GM12878 (cell line): ENCODE measurements at regions not wholly inside any gene's neighbourhood (a gene's known extent, or its start where the extent isn't known, plus 50 kb on each side); places are given as distances from the start of the nearest gene placed in this dataset.
A peak's percentile ranks its signal among the peaks of the same experiment; 100 is the strongest.

Source experiments
- ATAC-seq: fragments of 200-7000 bp; cut with Tn5 transposase; 3 replicates; pipeline ENCODE4 v1.9.1; 2020; ENCODE audit warnings: mild to moderate bottlenecking, moderate library complexity
- BruUV-seq: library from RNA; stranded (reverse); fragments of 400-500 nt; replicated peaks from 2 replicates; lab custom pipeline; 2021; lab: Mats Ljungman, UMichigan
- CTCF ChIA-PET: fragments of 300-600 bp; sonication (Branson Sonifier 250); formaldehyde crosslinking; extraction: SDS; loops from one replicate; lab custom pipeline; 2021; ENCODE audit warnings: inconsistent platforms; lab: Yijun Ruan, JAX
- POLR2A ChIA-PET: fragments of 350-600 bp; formaldehyde crosslinking; extraction: SDS; loops from one replicate; lab custom pipeline; 2021; ENCODE audit warnings: inconsistent platforms; lab: Charles Lee
- RAD21 ChIA-PET: fragments of 300-600 bp; sonication (Branson Sonifier 250); formaldehyde crosslinking; loops from one replicate; lab custom pipeline; 2023; ENCODE audit warnings: antibody characterized with exemption; ENCODE audit not compliant: unreplicated experiment; lab: Charles Lee
- SMC1A ChIA-PET: fragments of 300-600 bp; sonication (Branson Sonifier 250); formaldehyde crosslinking; loops from one replicate; lab custom pipeline; 2023; ENCODE audit not compliant: unreplicated experiment, uncharacterized antibody; lab: Charles Lee
- DNase-seq: peaks from one replicate; pipeline ENCODE4 v3.0.0-alpha.2; 2011; ENCODE audit warnings: low read depth, low spot score
- FAIRE-seq: peaks from 3 replicates; lab custom pipeline; 2011; peaks lifted over from hg19 to GRCh38; lab: Jason Lieb, UNC
- H2AFZ ChIP-seq: 2 replicates; pipeline ENCODE4 v1.6.0; 2011; ENCODE audit warnings: low read depth, low read length, control low read depth; ENCODE audit not compliant: control insufficient read depth
- H3K27ac ChIP-seq: 2 replicates; pipeline ENCODE4 v1.5.1; 2011; ENCODE audit warnings: control low read depth; ENCODE audit not compliant: control insufficient read depth, insufficient read depth
- H3K27me3 ChIP-seq, 2 experiments: replicated peaks in 1 of 2; 2 replicates each; pipeline versions ENCODE4 v1.6.0 to v1.6.1; 2011; ENCODE audit warnings: low read length in 1 of 2; ENCODE audit not compliant: control insufficient read depth in 2 of 2, insufficient read depth in 2 of 2
- H3K36me3 ChIP-seq, 2 experiments: 2 replicates each; pipeline ENCODE4 v1.5.1; 2011; ENCODE audit warnings: low read length in 1 of 2; ENCODE audit not compliant: control insufficient read depth in 2 of 2, insufficient read depth in 2 of 2
- H3K4me1 ChIP-seq: 2 replicates; pipeline ENCODE4 v1.6.1; 2011; ENCODE audit warnings: mild to moderate bottlenecking, low read length, moderate library complexity, mixed read lengths; ENCODE audit not compliant: control insufficient read depth, insufficient read depth
- H3K4me2 ChIP-seq: 2 replicates; pipeline ENCODE4 v1.6.0; 2011; ENCODE audit warnings: control low read depth; ENCODE audit not compliant: control insufficient read depth, insufficient read depth
- H3K4me3 ChIP-seq: fragments of 200-600 bp; sonication (generic); 2 replicates; pipeline ENCODE4 v1.5.1; 2016
- H3K79me2 ChIP-seq: 2 replicates; pipeline ENCODE4 v1.6.0; 2011; ENCODE audit warnings: low read length; ENCODE audit not compliant: control insufficient read depth, insufficient read depth
- H3K9ac ChIP-seq: 2 replicates; pipeline ENCODE4 v1.8.0; 2011; ENCODE audit warnings: low read length, control low read depth, mixed read lengths; ENCODE audit not compliant: control insufficient read depth, insufficient read depth
- H3K9me3 ChIP-seq: replicated peaks from 3 replicates; pipeline ENCODE4 v1.5.1; 2011; ENCODE audit warnings: mild to moderate bottlenecking, low read length; ENCODE audit not compliant: control insufficient read depth, insufficient read depth
- H4K20me1 ChIP-seq: 2 replicates; pipeline ENCODE4 v1.6.0; 2011; ENCODE audit not compliant: control insufficient read depth, insufficient read depth
- BCL3 ChIP-seq: IDR thresholded peaks from 2 replicates; pipeline ENCODE4 v1.6.1; 2011; ENCODE audit warnings: borderline replicate concordance, low read depth, mild to moderate bottlenecking, moderate library complexity, low read length; ENCODE audit not compliant: insufficient read depth, poor library complexity, severe bottlenecking
- DPF2 ChIP-seq: fragments of 450-650 bp; IDR thresholded peaks from 2 replicates; pipeline ENCODE4 v1.6.1; 2017; ENCODE audit warnings: mild to moderate bottlenecking
- E4F1 ChIP-seq: fragments of 450-650 bp; IDR thresholded peaks from 2 replicates; pipeline ENCODE4 v1.6.1; 2018; ENCODE audit warnings: borderline replicate concordance, mild to moderate bottlenecking; ENCODE audit not compliant: partially characterized antibody
- KAT2A ChIP-seq: conservative IDR thresholded peaks from 2 replicates; pipeline ENCODE4 v1.6.1; 2011; ENCODE audit warnings: low read depth, low read length; ENCODE audit not compliant: control insufficient read depth
- NFYA ChIP-seq: IDR thresholded peaks from 2 replicates; pipeline ENCODE4 v1.6.1; 2011; ENCODE audit warnings: low read depth, mild to moderate bottlenecking, low read length, improper control_type of control experiment, borderline replicate concordance
- SUZ12 ChIP-seq: fragments of 200-600 bp; sonication (generic); IDR thresholded peaks from one replicate; pipeline ENCODE4 v1.6.1; 2018; ENCODE audit warnings: antibody characterized with exemption, mild to moderate bottlenecking; ENCODE audit not compliant: unreplicated experiment
- ZNF24 ChIP-seq: fragments of 450-650 bp; IDR thresholded peaks from 2 replicates; pipeline ENCODE4 v1.6.1; 2017; ENCODE audit warnings: antibody characterized with exemption, mild to moderate bottlenecking
- ZNF384 ChIP-seq: IDR thresholded peaks from 2 replicates; pipeline ENCODE4 v1.6.1; 2012; ENCODE audit warnings: low read depth, mild to moderate bottlenecking, low read length, improper control_type of control experiment, borderline replicate concordance
- WGBS: methylation state at CpG from one replicate; pipeline ENCODE4 v1.1.6; 2016; ENCODE audit warnings: low lambda C conversion rate; ENCODE audit not compliant: insufficient replicate concordance, insufficient coverage; ENCODE audit errors: missing lambda C conversion rate; 5-methylcytosine and 5-hydroxymethylcytosine counted together
- in situ Hi-C: fragments of 300-500 bp; cut with MboI; formaldehyde crosslinking; loops from 9 replicates; pipeline ENCODE4 v1.14.3; 2018; ENCODE audit warnings: mixed read lengths
- intact Hi-C: fragments of 100-400 bp; cut with micrococcal nuclease; formaldehyde crosslinking; loops from one replicate; pipeline ENCODE4 v1.14.2; 2022; ENCODE audit not compliant: unreplicated experiment

GRCh38 chr1:9183898-9184297 lies 50.7 kb upstream of the H6PD start:
- Histone ChIP-seq H3K36me3 (no peaks in the 10 kb centered on the region), H4K20me1 (no peaks in the 10 kb centered on the region; the same call in 1 of the 2 replicates), H3K9ac (peak overlapping the region; percentile 20; the same call in 1 of the 2 replicates), H2AFZ (no peak overlapping the region), H3K4me1 (peaks cover 21% of the 10 kb centered on the region), H3K27ac (no peak overlapping the region), H3K4me3 (peak overlapping the region; percentile 90; the same call in 1 of the 2 replicates), H3K79me2 (peaks cover 49% of the 10 kb centered on the region), H3K4me2 (peak overlapping the region; percentile 44), H3K9me3 (no peaks in the 10 kb centered on the region), H3K27me3 (no peaks in the 10 kb centered on the region)
- FAIRE-seq (no peak), ATAC-seq (peak; percentile 8; the same call in 1 of the 3 replicates), DNase-seq (no peak)
- 78% methylated on average over 3 of the region's 4 CpGs for WGBS
- ChIA-PET POLR2A (no interaction called here), SMC1A (no interaction called here), CTCF (interaction anchor here (2.1 kb wide), 1 partner anchor 41 kb away, joined by 7 read pairs; no protein-coding TSS in a partner anchor), RAD21 (interaction anchor here (0.7 kb wide), 1 partner anchor 42 kb away, joined by 3 read pairs; no protein-coding TSS in a partner anchor)
- in situ Hi-C loops = no loop called here
- no TSS peak for BruUV-seq
- intact Hi-C loops = loop anchor here (5.0 kb wide), 1 partner anchor 57 kb away; the partner anchor contains the start of gene GPR157
- no peak for TF ChIP-seq SUZ12
- no peak for TF ChIP-seq KAT2A
- TF ChIP-seq NFYA = no peak
- TF ChIP-seq ZNF384 = peak; percentile 70
- TF ChIP-seq DPF2 = 0 out of 2 replicates have a peak, but pooled peaks have one; percentile 14

GRCh38 chr1:9184749-9185148 lies 49.8 kb upstream of the H6PD start:
- no peaks in the 10 kb centered on the region for H3K27me3 ChIP-seq
- no peak for ATAC-seq
- no peak for FAIRE-seq
- H3K4me2 ChIP-seq = no peak overlapping the region; the same call in 1 of the 2 replicates
- no peaks in the 10 kb centered on the region for H3K36me3 ChIP-seq
- intact Hi-C loops (loop anchor here (5.0 kb wide), 1 partner anchor 57 kb away; the partner anchor contains the start of gene GPR157), in situ Hi-C loops (no loop called here)
- TF ChIP-seq E4F1 (no peak), ZNF24 (peak; percentile 89), BCL3 (peak; percentile 56)
- peaks cover 41% of the 10 kb centered on the region for H3K79me2 ChIP-seq
- no peaks in the 10 kb centered on the region; the same call in 1 of the 2 replicates for H4K20me1 ChIP-seq
- ChIA-PET CTCF (interaction anchor here (2.1 kb wide), 1 partner anchor 42 kb away, joined by 7 read pairs; no protein-coding TSS in a partner anchor), SMC1A (no interaction called here), POLR2A (interaction anchor here (0.6 kb wide), 2 partner anchors 22 to 50 kb away, joined by 3 to 4 read pairs; no protein-coding TSS in a partner anchor), RAD21 (no interaction called here)
- no peak overlapping the region for H3K4me3 ChIP-seq
- no peak overlapping the region for H3K27ac ChIP-seq
- no peaks in the 10 kb centered on the region for H3K9me3 ChIP-seq
- H3K4me1 ChIP-seq = peaks cover 18% of the 10 kb centered on the region
- H3K9ac ChIP-seq = no peak overlapping the region
- no TSS peak for BruUV-seq
- no peak for DNase-seq
- WGBS = 96% methylated on average over 8 of the region's 8 CpGs
- no peak overlapping the region for H2AFZ ChIP-seq
